ENCODE measurements at regions not wholly inside any gene's neighbourhood (a gene's known extent, or its start where the extent isn't known, plus 50 kb on each side); places are given as distances from the start of the nearest gene placed in this dataset.

- POLR2A ChIA-PET = no interaction called here
- no peak overlapping the region for H3K4me3 ChIP-seq (ENCODE audit: low read depth, low read length)
- CTCF ChIA-PET = no interaction called here
- TF ChIP-seq CTCF (IDR thresholded peaks at IDR 0.05; ENCODE audit: insufficient read depth, low read length, missing control alignments) = no peak
- no peak for DNase-seq (ENCODE audit: low read depth, low spot score)
Observed at GRCh38 chr11:92314499-92314898, 89.9 kb downstream of the FAT3 start.

- ChIA-PET POLR2A (no interaction called here), CTCF (no interaction called here)
- no peak for TF ChIP-seq CTCF (IDR thresholded peaks at IDR 0.05; ENCODE audit: insufficient read depth, low read length, missing control alignments)
Observed at GRCh38 chr11:92316106-92316809, 91.6 kb downstream of the FAT3 start.

GRCh38 chr11:92317222-92317621 is 92.6 kb downstream of the FAT3 start:
- H3K4me3 ChIP-seq (ENCODE audit: low read depth, low read length) = no peak overlapping the region
- POLR2A ChIA-PET = no interaction called here
- no peak for TF ChIP-seq CTCF (IDR thresholded peaks at IDR 0.05; ENCODE audit: insufficient read depth, low read length, missing control alignments)
- no peak for DNase-seq (ENCODE audit: low read depth, low spot score)
- CTCF ChIA-PET = no interaction called here

More at GRCh38 chr11:92316106-92316809, 91.6 kb downstream of the FAT3 start:
- no peak for DNase-seq (ENCODE audit: low read depth, low spot score)
- H3K4me3 ChIP-seq (ENCODE audit: low read depth, low read length) = no peak overlapping the region

GRCh38 chr11:92317721-92318120 is 93.1 kb downstream of the FAT3 start:
- ChIA-PET CTCF (no interaction called here), POLR2A (no interaction called here)
- TF ChIP-seq CTCF (IDR thresholded peaks at IDR 0.05; ENCODE audit: insufficient read depth, low read length, missing control alignments) = no peak
- H3K4me3 ChIP-seq (ENCODE audit: low read depth, low read length) = no peak overlapping the region
- no peak for DNase-seq (ENCODE audit: low read depth, low spot score)

- ChIA-PET CTCF (no interaction called here), POLR2A (no interaction called here)
- no peak overlapping the region for H3K4me3 ChIP-seq (ENCODE audit: low read depth, low read length)
- TF ChIP-seq CTCF (IDR thresholded peaks at IDR 0.05; ENCODE audit: insufficient read depth, low read length, missing control alignments) = no peak
- DNase-seq (ENCODE audit: low read depth, low spot score) = no peak
Observed at GRCh38 chr11:92322225-92322624, 97.6 kb downstream of the FAT3 start.

GRCh38 chr11:92324890-92325289 is 100.3 kb downstream of the FAT3 start:
- H3K4me3 ChIP-seq (ENCODE audit: low read depth, low read length) = no peak overlapping the region
- TF ChIP-seq CTCF (IDR thresholded peaks at IDR 0.05; ENCODE audit: insufficient read depth, low read length, missing control alignments) = no peak
- CTCF ChIA-PET = no interaction called here
- POLR2A ChIA-PET = no interaction called here
- DNase-seq (ENCODE audit: low read depth, low spot score) = no peak

Data from AG04449 (cell line).